T-helper 9 cell (primary cell): ENCODE measurements at regions not wholly inside any gene's neighbourhood (a gene's known extent, or its start where the extent isn't known, plus 50 kb on each side); places are given as distances from the start of the nearest gene placed in this dataset.

Experiments used
- DNase-seq: peaks from one replicate; pipeline ENCODE4 v3.0.0-alpha.2; 2020

DNA sequence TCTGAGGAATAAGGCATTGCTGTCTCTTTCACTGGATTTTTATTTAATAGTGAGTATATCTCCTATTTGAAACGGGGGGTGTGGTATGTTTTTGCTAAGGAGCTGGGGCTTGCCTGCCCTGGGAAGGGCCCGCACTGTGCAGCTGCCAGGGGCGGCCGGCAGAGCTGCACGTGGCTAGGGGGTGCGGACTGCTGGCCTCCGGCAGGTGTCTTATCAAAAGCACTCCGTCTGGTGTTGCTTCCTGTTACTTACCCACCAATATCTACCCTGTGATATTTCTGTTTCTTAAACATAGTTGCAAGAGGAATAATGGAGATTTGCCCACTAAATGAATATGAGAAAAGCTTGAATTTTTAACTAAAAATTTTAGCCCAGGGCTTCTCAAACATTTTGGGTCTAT is 232.0 kb downstream of the IRX1 start:
- no peak for DNase-seq

DNA sequence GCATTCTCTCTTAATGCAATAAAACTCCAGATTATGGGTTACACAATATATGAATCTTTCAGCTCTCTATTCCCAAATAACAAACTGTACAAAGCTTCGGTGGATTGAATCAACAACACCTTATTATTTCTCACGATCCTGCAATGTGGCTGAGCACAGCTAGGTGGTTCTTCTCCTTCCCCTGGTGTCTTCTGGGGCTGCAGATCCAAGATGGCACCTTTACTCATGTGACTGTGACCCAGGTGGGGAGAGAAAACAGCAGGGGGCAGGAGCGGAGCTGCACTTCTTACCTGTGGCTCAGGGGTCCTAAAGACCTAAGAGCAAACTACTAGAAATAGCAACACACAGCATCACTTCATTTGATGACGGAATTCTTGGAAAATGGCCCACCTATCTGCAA is 233.1 kb downstream of the IRX1 start:
- DNase-seq, result no peak

DNA sequence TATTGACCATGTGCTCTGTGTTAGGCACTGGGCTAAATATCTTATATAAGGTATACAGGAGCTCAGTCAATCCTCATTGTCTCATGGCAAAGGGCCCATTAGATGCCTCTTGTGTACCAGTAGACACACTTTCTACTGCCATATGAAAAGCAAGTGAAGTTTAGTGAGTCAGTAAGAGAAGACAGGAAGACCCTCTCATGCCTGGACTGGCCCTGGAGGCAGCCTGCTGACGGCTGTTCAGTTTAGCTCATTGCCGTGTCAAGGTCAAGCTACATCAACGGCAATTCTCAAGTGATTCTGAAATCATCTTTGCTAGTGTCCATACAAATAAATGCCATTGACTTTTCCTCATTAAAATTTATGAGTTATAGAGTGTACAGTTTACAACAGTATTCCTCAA is 237.9 kb downstream of the IRX1 start:
- no peak for DNase-seq

DNA sequence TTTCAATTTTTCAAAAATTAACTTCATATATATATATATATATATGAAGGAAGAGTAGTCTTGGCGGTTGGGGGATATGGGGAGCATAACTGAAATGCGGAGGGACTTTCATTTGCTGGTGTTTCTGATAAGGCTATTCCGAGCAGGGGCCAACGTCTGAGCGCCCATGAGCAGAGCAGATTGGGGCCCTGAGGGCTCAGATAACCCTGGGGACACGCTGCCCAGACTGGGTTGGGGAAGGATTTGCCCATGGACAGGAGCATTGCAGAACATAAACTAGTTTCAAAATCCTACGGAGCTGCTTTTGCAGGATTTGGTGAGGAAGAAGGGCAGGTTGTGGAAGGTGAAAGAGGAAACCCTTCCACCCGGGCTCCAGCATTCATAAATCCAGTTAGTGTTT is 240.2 kb downstream of the IRX1 start:
- DNase-seq, result no peak

GRCh38 chr5:3836528-3836927 is 240.9 kb downstream of the IRX1 start:
- no peak for DNase-seq

GRCh38 chr5:3837506-3837905 is 241.9 kb downstream of the IRX1 start:
- no peak for DNase-seq

DNA sequence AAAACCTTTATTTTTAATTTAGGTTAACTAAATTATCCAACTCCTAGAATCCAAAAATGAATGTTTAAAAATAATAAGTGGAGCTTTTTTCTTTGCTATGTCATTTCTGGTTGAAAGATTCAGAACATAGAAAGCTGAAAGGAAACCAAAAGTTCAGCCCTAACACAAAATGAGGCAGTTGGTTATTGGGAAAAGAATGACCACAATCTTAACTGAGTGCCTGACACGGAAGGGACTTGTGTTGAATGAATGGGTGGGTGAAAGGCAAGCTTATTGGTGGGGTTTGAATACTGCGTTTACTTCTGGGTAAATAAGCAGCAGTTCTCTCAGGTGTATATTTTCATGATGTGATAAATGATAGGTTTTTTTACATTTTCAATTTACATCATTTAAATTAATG is 243.5 kb downstream of the IRX1 start:
- no peak for DNase-seq

DNA sequence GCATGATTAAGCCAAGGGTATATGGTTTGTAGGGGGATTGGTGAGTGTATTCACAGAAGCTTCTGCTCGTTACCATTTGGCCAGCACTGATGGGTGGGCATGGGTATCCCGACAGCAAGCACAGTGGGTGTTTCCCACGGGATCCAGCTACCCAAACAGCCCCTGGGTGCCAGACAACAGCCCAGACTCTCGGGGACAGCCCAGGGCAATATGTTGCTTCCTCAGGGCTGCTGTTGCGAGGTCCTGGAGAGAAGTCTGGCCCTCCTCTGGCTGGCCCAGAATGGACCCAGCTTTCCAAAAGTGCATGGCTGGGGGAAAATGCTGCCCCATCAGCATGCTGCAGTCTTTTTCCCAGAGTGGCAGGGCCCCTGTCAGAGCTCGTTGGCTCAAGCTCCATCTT is 247.0 kb downstream of the IRX1 start:
- DNase-seq, result no peak

DNA sequence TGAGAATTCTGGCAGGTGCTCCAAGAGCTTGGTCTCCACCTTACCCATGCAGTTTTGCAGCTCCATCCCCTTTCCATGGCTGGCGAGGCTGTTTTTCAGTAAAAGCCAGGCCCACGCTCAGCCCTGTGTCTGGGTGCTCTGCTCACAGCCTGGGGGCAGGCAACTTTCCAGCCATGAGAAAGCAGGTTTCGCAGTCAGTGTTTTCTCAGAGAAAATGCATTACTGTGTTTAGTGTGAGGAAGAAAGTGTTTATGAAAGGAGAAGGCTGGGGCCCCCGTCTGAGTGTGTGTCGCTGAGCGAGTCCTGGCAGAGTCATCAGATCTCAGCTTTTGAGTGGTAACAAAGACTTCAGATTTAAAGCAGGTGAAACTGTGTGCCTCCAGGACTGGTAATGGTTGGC is 248.1 kb downstream of the IRX1 start:
- no peak for DNase-seq

DNA sequence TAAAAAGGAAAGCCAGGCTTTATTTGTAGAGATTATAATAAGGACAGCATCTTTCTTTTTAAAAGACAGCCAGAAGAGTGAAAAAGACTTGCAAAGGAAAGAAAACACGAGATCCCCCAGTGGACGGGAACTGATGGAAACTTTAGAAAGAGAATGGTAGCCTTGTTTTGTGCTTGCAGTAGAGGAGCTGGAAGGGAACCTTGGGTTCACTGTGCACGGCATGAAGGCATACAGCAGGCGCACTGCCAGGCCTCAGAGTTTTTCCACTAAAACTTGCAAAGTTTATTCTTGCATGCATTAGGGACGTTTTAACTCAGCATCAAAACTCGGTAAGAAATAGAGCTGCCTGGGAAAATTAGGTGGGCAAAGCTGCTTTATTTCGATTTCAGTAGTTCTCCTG is 248.6 kb downstream of the IRX1 start:
- no peak for DNase-seq

- DNase-seq, result no peak
These were observed 249.6 kb downstream of the IRX1 start for GRCh38 chr5:3845230-3845629.

DNA sequence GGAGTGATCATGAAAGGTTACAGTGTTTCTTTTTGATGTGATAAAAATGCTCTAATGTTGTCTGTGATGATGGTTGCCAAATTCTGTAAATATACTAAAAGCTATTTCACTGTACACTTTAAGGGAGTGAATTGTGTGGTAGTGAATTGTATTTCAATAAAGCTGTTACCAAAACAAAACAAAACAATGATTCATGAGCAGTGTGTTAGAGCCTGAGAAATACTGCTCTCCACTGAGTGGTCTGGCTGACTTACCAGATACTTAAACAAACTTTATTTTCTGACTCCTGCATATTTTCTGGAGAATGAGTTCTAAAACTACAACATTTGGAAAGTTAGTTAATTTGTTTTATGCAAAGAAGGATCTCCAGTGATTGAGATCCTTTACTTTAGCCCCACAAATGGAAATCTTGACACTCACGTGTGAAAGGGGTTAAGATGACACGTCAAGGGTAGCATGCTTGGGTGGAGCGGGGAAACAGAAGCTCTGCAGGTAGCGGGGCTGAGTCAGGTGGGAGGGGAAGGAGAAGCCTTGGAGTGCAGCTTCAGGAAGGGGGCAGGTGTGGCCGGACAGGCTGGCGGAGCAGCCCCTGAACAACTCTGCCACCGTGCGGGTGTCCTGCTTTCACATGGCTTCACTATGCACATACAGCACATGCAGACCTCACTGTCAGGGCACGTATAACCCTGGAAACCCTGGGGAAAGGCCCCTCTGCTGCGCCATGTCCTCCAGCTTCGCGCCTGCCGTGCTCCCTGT is 256.7 kb downstream of the IRX1 start:
- DNase-seq, result no peak

GRCh38 chr5:3853362-3853761 is 257.7 kb downstream of the IRX1 start:
- no peak for DNase-seq

DNA sequence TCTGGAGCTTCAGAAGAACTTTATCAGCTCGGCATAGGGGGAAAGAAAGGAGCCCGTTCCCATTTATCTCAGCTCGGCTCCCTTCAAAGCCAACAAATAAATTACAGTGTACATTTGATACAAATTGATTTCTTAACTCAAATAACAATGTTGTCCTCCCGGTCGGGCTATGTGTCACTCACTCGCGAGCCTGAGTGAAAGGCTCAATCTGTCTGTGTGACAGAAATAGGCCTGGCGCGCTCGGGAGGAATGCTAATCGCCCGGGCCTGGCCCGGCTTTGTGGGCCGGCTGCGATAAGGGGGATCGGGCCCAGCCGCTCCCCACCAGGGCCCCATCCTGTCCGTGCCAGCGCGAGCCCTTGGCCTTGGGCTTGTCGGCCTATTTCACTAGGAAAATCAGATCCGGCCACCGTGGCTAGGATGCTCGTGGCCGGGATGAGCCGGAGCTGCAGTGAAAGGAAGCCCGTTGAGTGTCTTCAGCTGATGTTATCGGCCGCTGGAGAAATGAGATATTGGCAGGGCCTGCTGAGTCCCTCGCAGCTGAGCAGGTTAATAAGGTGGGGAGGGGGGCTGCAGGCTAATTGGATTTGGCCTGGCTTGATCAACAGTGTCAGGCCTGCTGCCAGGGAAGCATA is 258.7 kb downstream of the IRX1 start:
- DNase-seq, result no peak

GRCh38 chr5:3856036-3856435 is 260.4 kb downstream of the IRX1 start:
- no peak for DNase-seq

DNA sequence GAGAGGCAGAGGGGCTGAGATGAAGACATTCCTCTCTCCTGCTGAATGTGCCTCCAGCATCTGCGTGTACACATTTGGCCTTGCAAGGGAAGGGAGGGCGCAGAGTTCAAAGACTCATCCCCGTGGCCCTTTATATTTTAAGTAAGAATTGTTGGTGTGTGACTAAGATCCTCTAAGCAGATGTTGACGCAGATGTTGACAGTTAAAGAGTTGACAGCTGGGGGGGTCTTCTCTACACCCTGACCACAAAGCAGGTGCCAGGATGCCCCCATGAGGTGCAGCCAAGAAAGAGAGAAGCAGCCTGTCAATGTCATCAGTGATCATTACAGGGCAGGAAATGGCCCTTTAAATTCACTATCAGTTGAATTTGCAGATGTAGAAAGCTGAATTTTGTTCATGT is 262.9 kb downstream of the IRX1 start:
- no peak for DNase-seq

DNA sequence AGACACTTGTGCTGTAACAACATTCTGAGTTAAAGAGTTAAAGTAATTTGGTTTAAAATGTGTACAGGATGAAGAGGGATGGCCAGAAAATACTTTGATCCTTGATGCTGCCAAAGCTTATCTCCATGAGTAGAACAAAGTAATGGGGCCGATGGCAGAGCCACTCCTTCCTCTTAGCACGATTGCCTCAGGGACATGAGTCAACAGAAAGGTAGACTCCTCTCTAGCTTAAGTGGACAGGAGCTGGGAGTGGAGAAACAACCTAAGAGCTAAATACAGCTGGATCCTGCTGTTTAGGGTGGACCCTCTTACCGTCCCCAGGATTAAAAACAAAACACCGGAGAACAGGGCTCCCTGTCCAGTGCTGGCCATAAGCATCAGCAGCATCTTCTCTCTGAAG is 267.3 kb downstream of the IRX1 start:
- no peak for DNase-seq

DNA sequence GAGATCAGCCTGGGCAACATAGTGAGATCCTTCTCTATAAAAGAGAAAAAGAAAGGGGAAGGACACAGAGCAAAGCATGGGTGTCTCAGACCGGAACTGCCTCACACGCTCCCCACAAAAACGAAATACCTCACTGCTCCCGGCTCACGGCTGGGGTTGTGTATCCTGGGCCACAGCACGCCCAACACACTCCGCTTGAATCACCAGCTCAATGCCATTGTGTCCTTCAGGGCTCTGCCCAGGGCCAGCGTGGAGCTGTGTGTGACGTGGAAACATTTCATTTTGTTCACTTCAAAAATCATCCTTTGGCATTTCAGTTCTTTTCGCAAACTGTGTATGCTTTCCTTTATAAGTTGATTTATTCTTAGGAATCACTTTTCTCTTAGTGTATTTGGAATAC is 279.5 kb downstream of the IRX1 start:
- DNase-seq, result no peak

DNA sequence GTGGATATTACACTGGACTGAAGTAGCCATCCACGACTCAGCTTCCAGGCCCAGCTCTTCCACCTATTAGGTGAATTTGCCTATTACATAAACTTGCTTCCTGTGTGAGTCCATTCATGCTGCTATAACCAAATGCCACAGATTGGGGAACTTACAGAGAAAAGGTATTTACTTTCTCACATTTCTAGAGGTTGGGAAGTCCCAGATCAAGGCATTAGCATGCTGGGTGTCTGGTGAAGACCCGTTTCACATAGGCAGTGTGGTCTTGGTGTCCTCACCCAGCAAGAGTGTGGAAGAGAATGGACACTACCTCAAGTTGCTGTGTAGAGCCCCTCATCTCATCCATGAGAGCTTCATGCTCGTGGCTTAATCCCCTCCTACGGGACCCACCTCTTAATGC is 282.6 kb downstream of the IRX1 start:
- DNase-seq, result no peak

DNA sequence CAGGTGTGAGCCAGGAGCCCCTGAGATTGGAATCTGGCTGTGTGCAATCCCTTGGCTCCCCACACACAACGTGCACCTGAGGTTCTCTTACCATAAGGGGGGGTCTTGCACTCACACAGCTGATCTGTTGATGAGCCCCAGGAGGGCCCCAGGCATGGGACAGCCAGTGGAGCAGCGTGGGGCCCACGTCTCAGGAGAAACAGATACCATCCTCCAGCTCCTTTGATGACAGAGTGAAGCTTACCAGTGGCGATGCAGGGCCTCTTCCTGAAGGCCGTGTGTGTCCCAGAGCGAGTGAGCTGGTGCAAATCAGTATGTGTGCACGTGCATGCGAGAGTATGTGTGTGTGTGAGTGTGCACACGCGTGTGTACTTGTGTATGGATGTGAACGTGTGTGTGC is 287.4 kb downstream of the IRX1 start:
- DNase-seq, result no peak

DNA sequence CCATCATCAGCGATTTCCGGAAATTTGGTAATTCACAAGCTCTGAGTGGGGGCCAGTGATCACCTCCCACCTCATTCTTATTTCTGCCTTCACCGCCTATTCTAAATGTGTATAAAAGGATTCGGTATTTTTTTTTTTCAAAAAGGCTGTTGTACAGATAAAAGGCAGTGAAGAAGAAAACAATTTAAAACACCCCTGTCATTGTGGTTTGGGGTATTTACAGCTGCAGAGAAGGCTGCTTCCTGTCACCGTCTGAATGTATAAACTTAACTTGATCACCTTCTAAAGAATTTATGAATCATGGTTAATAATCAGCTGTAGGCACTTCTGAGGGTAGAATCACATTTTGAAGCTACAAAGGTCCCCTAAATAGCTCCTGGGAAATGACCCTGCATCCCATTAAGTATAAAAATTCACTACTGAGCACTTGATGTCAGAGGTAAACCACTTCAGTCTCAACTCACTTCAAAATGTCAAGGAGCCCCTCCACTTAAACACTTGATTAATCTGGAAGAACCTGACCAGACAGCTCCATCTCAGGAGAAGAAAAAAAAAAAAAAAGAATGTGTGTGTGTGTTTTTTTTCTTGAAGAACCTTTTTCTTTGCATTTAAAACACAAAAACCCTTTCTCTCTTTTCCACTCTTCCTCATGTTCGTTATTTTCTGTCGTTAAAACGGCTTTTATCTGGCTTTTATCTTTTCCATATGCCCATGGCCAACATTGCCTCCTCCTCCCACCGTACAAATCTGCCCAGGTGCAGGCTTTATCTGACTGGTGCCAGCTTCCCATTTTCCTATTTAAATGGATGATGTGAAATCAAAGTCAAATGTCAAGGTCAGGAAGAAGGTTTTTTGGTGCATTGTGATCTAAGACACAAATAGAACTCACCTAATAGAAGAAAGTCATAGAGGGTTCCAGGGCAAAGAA is 291.2 kb downstream of the IRX1 start:
- DNase-seq, result no peak

- no peak for DNase-seq
These were observed 292.7 kb downstream of the IRX1 start for GRCh38 chr5:3888310-3888709.

- no peak for DNase-seq
These were observed 293.9 kb downstream of the IRX1 start for GRCh38 chr5:3889412-3890142.
